SK-N-SH treated with all-trans-retinoic acid at 6 μM for 48 hours (cell line): ENCODE measurements at regions not wholly inside any gene's neighbourhood (a gene's known extent, or its start where the extent isn't known, plus 50 kb on each side); places are given as distances from the start of the nearest gene placed in this dataset.

Experiments
- CSRNP3 ChIP-seq: fragments of 250-450 bp; sonication (Bioruptor Pico); IDR thresholded peaks from 2 replicates; pipeline ENCODE4 v1.5.1; 2021; ENCODE audit warnings: mild to moderate bottlenecking, moderate library complexity
- GLIS3 ChIP-seq: fragments of 250-450 bp; sonication (Bioruptor Pico); IDR thresholded peaks from 2 replicates; pipeline ENCODE4 v1.5.0; 2020; ENCODE audit warnings: mild to moderate bottlenecking, moderate library complexity
- OSR1 ChIP-seq: fragments of 250-450 bp; sonication (Bioruptor Pico); IDR thresholded peaks from 2 replicates; pipeline ENCODE4 v1.8.0; 2022; ENCODE audit warnings: moderate library complexity, mild to moderate bottlenecking, inconsistent platforms
- PATZ1 ChIP-seq: fragments of 250-450 bp; sonication (Bioruptor Pico); IDR thresholded peaks from 2 replicates; pipeline ENCODE4 v1.8.0; 2020; ENCODE audit warnings: mild to moderate bottlenecking, moderate library complexity, borderline replicate concordance
- PPARA ChIP-seq: fragments of 250-450 bp; sonication (Bioruptor Pico); IDR thresholded peaks from 2 replicates; pipeline ENCODE4 v1.5.0; 2020; ENCODE audit warnings: mild to moderate bottlenecking, borderline replicate concordance
- SNAI2 ChIP-seq: fragments of 250-450 bp; sonication (Bioruptor Pico); IDR thresholded peaks from 2 replicates; pipeline ENCODE4 v1.5.0; 2020; ENCODE audit warnings: mild to moderate bottlenecking, moderate library complexity
- TSHZ2 ChIP-seq: fragments of 250-450 bp; sonication (Bioruptor Pico); IDR thresholded peaks from 2 replicates; pipeline ENCODE4 v1.5.0; 2020; ENCODE audit warnings: mild to moderate bottlenecking, moderate library complexity
- ZFP3 ChIP-seq: fragments of 250-450 bp; sonication (Bioruptor Pico); IDR thresholded peaks from 2 replicates; pipeline ENCODE4 v1.5.0; 2020; ENCODE audit warnings: mild to moderate bottlenecking, moderate library complexity
- ZFP30 ChIP-seq: fragments of 450-650 bp; formaldehyde crosslinking; IDR thresholded peaks from 2 replicates; pipeline ENCODE4 v1.5.0; 2022; ENCODE audit warnings: mild to moderate bottlenecking, moderate library complexity
- ZNF565 ChIP-seq: fragments of 450-650 bp; formaldehyde crosslinking; conservative IDR thresholded peaks from 2 replicates; pipeline ENCODE4 v1.5.0; 2020; ENCODE audit warnings: low read depth, mild to moderate bottlenecking, moderate library complexity
- ZNF8 ChIP-seq: fragments of 450-650 bp; formaldehyde crosslinking; IDR thresholded peaks from 2 replicates; pipeline ENCODE4 v1.5.0; 2020; ENCODE audit warnings: mild to moderate bottlenecking, moderate library complexity
- TF ChIP-seq, protein P1 (sequence below): fragments of 250-450 bp; sonication (Bioruptor Pico); IDR thresholded peaks from 2 replicates; pipeline ENCODE4 v1.5.1; 2020; ENCODE audit warnings: low read depth, mild to moderate bottlenecking, moderate library complexity

DNA sequence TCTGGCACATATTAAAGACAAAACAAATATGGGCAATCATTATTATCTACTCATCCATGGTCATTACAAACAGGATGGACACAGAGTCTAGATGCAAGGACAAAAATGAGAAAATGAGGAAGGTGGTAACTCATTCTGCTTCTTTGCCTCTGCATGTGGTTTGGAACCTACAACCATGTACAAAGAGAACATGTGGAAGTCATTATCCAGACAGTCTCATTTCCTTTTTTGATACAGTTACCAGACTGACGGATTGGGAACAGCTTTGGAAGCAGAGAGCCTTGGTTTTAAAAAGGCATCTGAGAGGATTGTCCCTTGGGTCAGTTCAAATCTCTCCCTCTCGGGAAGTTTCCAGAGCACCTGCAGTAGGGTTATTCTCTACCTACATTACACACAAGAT, 433.4 kb upstream of the TNC start:
- TF ChIP-seq ZNF8 (CRISPR knock-in tag) (no peak), SNAI2 (CRISPR knock-in tag) (no peak), TSHZ2 (CRISPR knock-in tag) (no peak), CSRNP3 (CRISPR knock-in tag) (no peak), ZFP30 (CRISPR knock-in tag) (no peak), ZFP3 (CRISPR knock-in tag) (no peak), PATZ1 (CRISPR knock-in tag) (no peak), ZNF565 (CRISPR knock-in tag) (no peak), PPARA (CRISPR knock-in tag) (no peak), OSR1 (no peak), GLIS3 (CRISPR knock-in tag) (no peak)
- TF ChIP-seq, protein P1, sequence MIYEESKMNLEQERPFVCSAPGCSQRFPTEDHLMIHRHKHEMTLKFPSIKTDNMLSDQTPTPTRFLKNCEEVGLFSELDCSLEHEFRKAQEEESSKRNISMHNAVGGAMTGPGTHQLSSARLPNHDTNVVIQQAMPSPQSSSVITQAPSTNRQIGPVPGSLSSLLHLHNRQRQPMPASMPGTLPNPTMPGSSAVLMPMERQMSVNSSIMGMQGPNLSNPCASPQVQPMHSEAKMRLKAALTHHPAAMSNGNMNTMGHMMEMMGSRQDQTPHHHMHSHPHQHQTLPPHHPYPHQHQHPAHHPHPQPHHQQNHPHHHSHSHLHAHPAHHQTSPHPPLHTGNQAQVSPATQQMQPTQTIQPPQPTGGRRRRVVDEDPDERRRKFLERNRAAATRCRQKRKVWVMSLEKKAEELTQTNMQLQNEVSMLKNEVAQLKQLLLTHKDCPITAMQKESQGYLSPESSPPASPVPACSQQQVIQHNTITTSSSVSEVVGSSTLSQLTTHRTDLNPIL (CRISPR knock-in tag), result no peak
